Activated naive CD4-positive, alpha-beta T cell treated with anti-CD3 and anti-CD28 coated beads for 36 hours (primary cell): ENCODE measurements at regions not wholly inside any gene's neighbourhood (a gene's known extent, or its start where the extent isn't known, plus 50 kb on each side); places are given as distances from the start of the nearest gene placed in this dataset.

ENCODE experiments used
- CTCF ChIA-PET: fragments of 350-600 bp; sonication (Branson Sonifier 250); formaldehyde crosslinking; loops from one replicate; lab custom pipeline; 2021; ENCODE audit warnings: antibody characterized with exemption; lab: Charles Lee
- DNase-seq: peaks from one replicate; pipeline ENCODE4 v3.0.0-alpha.2; 2020
- H3K27ac Mint-ChIP-seq: one replicate; pipeline ENCODE4 v1.8.0; 2021; ENCODE audit warnings: mild to moderate bottlenecking, mixed read lengths
- H3K27me3 Mint-ChIP-seq: one replicate; pipeline ENCODE4 v1.8.0; 2021; ENCODE audit warnings: low read depth, mixed read lengths
- H3K36me3 Mint-ChIP-seq: one replicate; pipeline ENCODE4 v1.8.0; 2021; ENCODE audit warnings: low read depth, mixed read lengths
- H3K4me1 Mint-ChIP-seq: one replicate; pipeline ENCODE4 v1.8.0; 2021; ENCODE audit warnings: low read depth, mixed read lengths
- H3K4me3 Mint-ChIP-seq: one replicate; pipeline ENCODE4 v1.8.0; 2021; ENCODE audit warnings: mild to moderate bottlenecking, moderate library complexity, mixed read lengths
- H3K9me3 Mint-ChIP-seq: one replicate; pipeline ENCODE4 v1.8.0; 2021; ENCODE audit warnings: mixed read lengths
- intact Hi-C: fragments of 100-400 bp; cut with micrococcal nuclease; formaldehyde crosslinking; loops from one replicate; pipeline ENCODE4 v1.15.1; 2023

DNA sequence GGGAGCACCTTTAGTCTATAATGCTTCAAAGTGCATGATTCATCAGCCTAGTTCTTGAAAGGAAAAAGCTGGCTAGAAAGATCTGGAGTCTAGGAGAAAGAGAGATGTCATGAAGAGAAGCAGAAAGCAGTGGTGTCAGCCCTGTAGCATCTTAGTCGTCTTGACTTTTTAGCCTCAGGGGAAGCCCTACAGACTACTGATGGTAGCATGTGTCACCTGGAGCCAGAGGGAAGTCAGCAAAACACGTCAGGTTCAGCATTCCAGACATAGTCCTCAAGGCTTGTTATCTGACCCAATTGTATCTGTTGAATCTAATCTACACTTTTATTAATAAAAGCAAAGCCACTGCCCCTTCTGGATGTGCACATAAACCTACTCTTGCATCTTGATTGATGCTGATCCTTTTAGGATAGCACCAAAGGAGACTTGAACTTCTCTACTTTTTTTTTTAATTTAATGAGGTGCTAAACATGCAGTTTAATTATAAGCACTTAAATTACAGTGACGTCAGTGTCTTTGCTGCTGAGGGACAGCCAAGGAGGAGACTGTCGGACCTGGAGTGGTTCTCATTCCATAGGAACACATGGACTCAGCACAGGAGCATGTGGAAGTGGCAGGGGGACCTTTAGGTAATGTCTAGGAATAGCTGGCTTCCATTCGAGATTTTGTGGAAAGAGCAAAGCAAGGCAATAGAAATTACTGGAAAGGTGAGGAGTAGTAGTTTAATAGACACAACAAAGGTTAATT is 525.5 kb upstream of the SGCG start:
- Mint-ChIP-seq H3K9me3 (no peaks in the 10 kb centered on the region), H3K27ac (no peak overlapping the region), H3K4me1 (no peaks in the 10 kb centered on the region), H3K36me3 (no peaks in the 10 kb centered on the region), H3K4me3 (no peak overlapping the region), H3K27me3 (no peaks in the 10 kb centered on the region)
- no peak for DNase-seq
- intact Hi-C loops: no loop called here
- CTCF ChIA-PET: no interaction called here

DNA sequence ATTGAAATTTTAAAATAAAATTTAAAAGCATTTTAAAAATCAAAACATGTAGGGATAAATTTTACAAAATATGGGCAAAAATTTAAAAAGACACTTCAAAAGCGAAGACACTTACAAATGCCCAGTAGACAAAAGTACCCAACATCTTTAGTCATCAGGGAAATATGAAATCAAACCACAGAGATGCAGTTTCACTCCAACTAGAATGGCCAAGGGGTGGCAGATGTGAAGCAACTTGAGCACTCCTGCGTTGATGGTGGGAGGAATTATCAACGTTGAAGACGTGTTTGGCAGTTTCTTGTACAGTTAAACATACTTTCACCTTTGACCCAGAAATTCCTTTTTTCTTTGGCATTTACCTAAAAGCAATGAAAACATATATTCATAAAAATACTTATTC is 518.0 kb upstream of the SGCG start:
- Mint-ChIP-seq H3K9me3 (no peaks in the 10 kb centered on the region), H3K4me3 (no peak overlapping the region), H3K27me3 (no peaks in the 10 kb centered on the region), H3K4me1 (no peaks in the 10 kb centered on the region), H3K27ac (no peak overlapping the region), H3K36me3 (no peaks in the 10 kb centered on the region)
- CTCF ChIA-PET: no interaction called here
- intact Hi-C loops: no loop called here
- DNase-seq: no peak

- H3K36me3 Mint-ChIP-seq: no peaks in the 10 kb centered on the region
- intact Hi-C loops: no loop called here
- H3K4me3 Mint-ChIP-seq: no peak overlapping the region
- no peaks in the 10 kb centered on the region for H3K4me1 Mint-ChIP-seq
- CTCF ChIA-PET: no interaction called here
- H3K9me3 Mint-ChIP-seq: no peaks in the 10 kb centered on the region
- H3K27ac Mint-ChIP-seq: no peak overlapping the region
- DNase-seq: no peak
- H3K27me3 Mint-ChIP-seq: no peaks in the 10 kb centered on the region
Measured at GRCh38 chr13:22665506-22665905, 515.3 kb upstream of the SGCG start.

- CTCF ChIA-PET: interaction anchor here (0.6 kb wide), 1 partner anchor 10 kb away, joined by 3 read pairs; no protein-coding TSS in a partner anchor
- Mint-ChIP-seq H3K9me3 (peaks cover 8% of the 10 kb centered on the region), H3K27ac (no peak overlapping the region), H3K36me3 (no peaks in the 10 kb centered on the region), H3K4me1 (no peaks in the 10 kb centered on the region), H3K27me3 (no peaks in the 10 kb centered on the region), H3K4me3 (no peak overlapping the region)
- intact Hi-C loops: no loop called here
- DNase-seq: no peak
Measured at GRCh38 chr13:22690756-22691155, 490.0 kb upstream of the SGCG start.

DNA sequence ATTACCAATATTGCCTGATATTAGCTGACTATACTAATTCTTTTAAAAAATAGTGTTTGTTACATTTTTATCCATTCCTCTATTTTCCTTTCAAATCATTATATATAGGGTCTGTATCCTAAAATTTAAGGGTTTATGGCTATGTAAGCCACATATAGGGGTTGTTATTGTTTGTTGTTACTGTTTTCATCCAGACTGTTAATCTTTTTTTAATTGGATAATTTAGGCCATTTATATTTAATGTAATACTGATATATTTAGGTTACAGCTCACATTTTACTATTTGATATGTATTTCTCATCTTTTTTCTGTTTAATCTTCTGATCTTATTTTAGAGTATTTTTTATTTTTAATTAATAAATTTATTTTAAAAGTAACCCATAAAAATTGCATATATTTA is 487.1 kb upstream of the SGCG start:
- intact Hi-C loops: no loop called here
- Mint-ChIP-seq H3K4me3 (no peak overlapping the region), H3K4me1 (no peaks in the 10 kb centered on the region), H3K27ac (no peak overlapping the region), H3K36me3 (no peaks in the 10 kb centered on the region), H3K27me3 (no peaks in the 10 kb centered on the region), H3K9me3 (peaks cover 10% of the 10 kb centered on the region)
- DNase-seq: no peak
- CTCF ChIA-PET: no interaction called here

DNA sequence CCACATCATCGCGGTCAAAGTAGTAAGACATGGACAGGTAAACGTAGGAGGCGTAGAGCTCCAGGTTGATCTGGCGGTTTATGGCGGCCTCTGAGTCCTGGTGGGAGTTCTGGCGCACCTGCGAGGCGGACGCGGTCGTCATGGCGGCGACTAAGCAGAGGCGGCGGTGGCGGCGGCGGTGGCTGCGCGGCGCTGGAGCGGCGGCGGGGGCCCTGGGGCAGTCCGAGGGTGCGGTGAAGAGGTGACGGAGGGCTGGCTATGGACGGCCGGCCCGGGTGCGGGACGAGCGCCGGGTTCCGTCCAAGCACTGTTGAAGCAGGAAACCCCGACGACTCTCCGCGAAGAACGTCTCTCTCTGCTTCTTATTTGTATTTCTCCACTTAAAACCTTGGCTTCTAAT is 484.3 kb upstream of the SGCG start:
- Mint-ChIP-seq H3K4me1 (no peaks in the 10 kb centered on the region), H3K27ac (no peak overlapping the region), H3K27me3 (no peaks in the 10 kb centered on the region), H3K4me3 (no peak overlapping the region), H3K9me3 (peaks cover 10% of the 10 kb centered on the region), H3K36me3 (no peaks in the 10 kb centered on the region)
- DNase-seq: no peak
- CTCF ChIA-PET: interaction anchor here (0.7 kb wide), 1 partner anchor 308 kb away, joined by 3 read pairs; no protein-coding TSS in a partner anchor
- intact Hi-C loops: no loop called here

DNA sequence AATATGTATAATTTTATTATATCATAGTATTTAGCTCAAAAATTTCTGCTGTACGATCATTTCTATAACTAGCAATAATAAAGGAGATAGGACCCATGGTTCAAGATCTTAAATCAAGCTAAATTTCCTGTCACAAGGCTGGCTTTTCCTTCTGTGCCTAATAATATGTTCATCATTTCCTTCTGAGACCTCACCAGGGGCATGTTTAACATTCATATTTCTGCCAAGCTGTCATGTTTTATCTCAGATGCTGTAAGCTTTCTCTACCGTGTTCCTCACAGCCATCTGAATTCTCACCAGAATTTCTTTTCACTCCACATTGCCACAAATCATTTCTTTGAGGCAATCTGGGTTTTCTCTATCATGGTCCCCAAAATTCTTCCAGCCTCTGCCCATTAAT is 482.3 kb upstream of the SGCG start:
- CTCF ChIA-PET: no interaction called here
- H3K4me3 Mint-ChIP-seq: no peak overlapping the region
- no peaks in the 10 kb centered on the region for H3K36me3 Mint-ChIP-seq
- H3K9me3 Mint-ChIP-seq: peaks cover 7% of the 10 kb centered on the region
- intact Hi-C loops: no loop called here
- H3K27ac Mint-ChIP-seq: no peak overlapping the region
- DNase-seq: no peak
- no peaks in the 10 kb centered on the region for H3K27me3 Mint-ChIP-seq
- no peaks in the 10 kb centered on the region for H3K4me1 Mint-ChIP-seq

DNA sequence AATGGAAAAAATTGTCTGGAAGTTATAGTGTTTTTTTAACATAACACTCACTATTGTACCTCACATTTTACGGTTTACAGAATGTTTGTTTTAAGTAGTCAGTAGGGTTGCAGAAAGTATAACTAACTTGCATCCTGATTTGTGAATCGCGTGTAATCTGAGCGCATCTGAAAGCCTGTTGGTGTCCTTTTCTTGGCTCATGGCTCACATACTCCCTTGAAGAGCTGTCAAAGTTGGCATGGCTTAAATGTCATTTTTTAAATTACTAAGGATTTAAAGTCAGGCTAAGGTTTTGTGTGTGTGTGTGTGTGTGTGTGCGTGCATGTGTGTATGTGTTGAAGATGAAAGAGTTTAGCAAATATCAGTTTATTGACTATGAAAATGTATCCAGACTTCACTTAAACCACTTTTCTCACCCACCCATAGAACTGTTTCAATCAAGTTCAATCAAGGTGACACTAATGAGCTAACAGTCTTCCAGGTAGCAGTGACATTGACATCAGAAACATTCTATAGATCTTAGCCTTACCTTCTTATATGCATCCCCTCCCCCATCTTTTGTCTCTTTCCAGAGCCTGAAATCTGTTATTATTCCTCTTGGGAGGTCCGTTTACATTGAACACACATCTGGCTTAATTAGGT is 480.4 kb upstream of the SGCG start:
- Mint-ChIP-seq H3K27me3 (no peaks in the 10 kb centered on the region), H3K9me3 (peaks cover 3% of the 10 kb centered on the region), H3K36me3 (no peaks in the 10 kb centered on the region), H3K4me1 (no peaks in the 10 kb centered on the region), H3K4me3 (no peak overlapping the region), H3K27ac (no peak overlapping the region)
- no peak for DNase-seq
- CTCF ChIA-PET: interaction anchor here (0.5 to 0.7 kb wide), 2 partner anchors 10 to 59 kb away, joined by 3 to 4 read pairs; no protein-coding TSS in a partner anchor
- intact Hi-C loops: no loop called here

- CTCF ChIA-PET: no interaction called here
- no peak for DNase-seq
- H3K9me3 Mint-ChIP-seq: no peaks in the 10 kb centered on the region
- no peaks in the 10 kb centered on the region for H3K4me1 Mint-ChIP-seq
- H3K27ac Mint-ChIP-seq: no peak overlapping the region
- H3K27me3 Mint-ChIP-seq: no peaks in the 10 kb centered on the region
- intact Hi-C loops: no loop called here
- no peak overlapping the region for H3K4me3 Mint-ChIP-seq
- no peaks in the 10 kb centered on the region for H3K36me3 Mint-ChIP-seq
Measured at GRCh38 chr13:22703601-22704209, 477.1 kb upstream of the SGCG start.

GRCh38 chr13:22707946-22708345 is 472.8 kb upstream of the SGCG start:
- no peak overlapping the region for H3K27ac Mint-ChIP-seq
- H3K36me3 Mint-ChIP-seq: no peaks in the 10 kb centered on the region
- CTCF ChIA-PET: interaction anchor here (0.6 kb wide), 1 partner anchor 1411 kb away, joined by 4 read pairs; no protein-coding TSS in a partner anchor
- H3K4me1 Mint-ChIP-seq: no peaks in the 10 kb centered on the region
- H3K27me3 Mint-ChIP-seq: no peaks in the 10 kb centered on the region
- H3K4me3 Mint-ChIP-seq: no peak overlapping the region
- no peak for DNase-seq
- H3K9me3 Mint-ChIP-seq: no peaks in the 10 kb centered on the region
- intact Hi-C loops: no loop called here

GRCh38 chr13:22717036-22717435 is 463.7 kb upstream of the SGCG start:
- H3K9me3 Mint-ChIP-seq: no peaks in the 10 kb centered on the region
- H3K36me3 Mint-ChIP-seq: no peaks in the 10 kb centered on the region
- CTCF ChIA-PET: no interaction called here
- intact Hi-C loops: no loop called here
- H3K4me1 Mint-ChIP-seq: no peaks in the 10 kb centered on the region
- no peak overlapping the region for H3K4me3 Mint-ChIP-seq
- H3K27me3 Mint-ChIP-seq: peaks cover 2% of the 10 kb centered on the region
- no peak overlapping the region for H3K27ac Mint-ChIP-seq
- DNase-seq: no peak

DNA sequence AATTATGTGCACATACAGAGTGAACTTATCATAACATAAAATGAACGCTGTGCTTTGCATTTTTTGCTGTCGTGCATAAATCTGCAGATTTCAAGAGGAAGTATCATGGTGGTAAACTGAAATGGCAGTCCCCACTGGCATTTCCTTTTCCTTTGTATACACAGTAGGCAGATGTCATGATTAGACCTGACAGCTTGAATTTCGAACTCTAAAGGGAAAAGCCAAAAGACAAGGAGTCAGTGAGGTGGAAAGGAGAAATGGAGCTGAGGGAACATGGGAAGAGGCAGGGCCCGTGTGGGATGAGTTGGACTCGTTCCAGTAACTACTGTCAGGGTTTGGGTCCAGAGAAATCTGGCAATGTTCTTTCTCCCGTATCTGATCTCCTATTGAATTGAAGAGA is 454.1 kb upstream of the SGCG start:
- Mint-ChIP-seq H3K9me3 (no peaks in the 10 kb centered on the region), H3K4me3 (no peak overlapping the region), H3K27me3 (peaks cover 2% of the 10 kb centered on the region), H3K4me1 (no peaks in the 10 kb centered on the region), H3K36me3 (no peaks in the 10 kb centered on the region), H3K27ac (no peak overlapping the region)
- CTCF ChIA-PET: interaction anchor here (0.6 kb wide), 1 partner anchor 310 kb away, joined by 3 read pairs; no protein-coding TSS in a partner anchor
- DNase-seq: no peak
- intact Hi-C loops: no loop called here
